Prostate gland (tissue), 2 donors: ENCODE measurements at regions not wholly inside any gene's neighbourhood (a gene's known extent, or its start where the extent isn't known, plus 50 kb on each side); places are given as distances from the start of the nearest gene placed in this dataset.

Source experiments
- DNase-seq: peaks from one replicate; pipeline ENCODE4 v3.0.0-alpha.2; 2019; ENCODE audit warnings: low spot score
- H3K27ac ChIP-seq, 2 donors: fragments of 200-600 bp; sonication (generic); 2 replicates each; pipeline ENCODE4 v1.5.1; 2017 to 2019
- H3K27me3 ChIP-seq: fragments of 200-600 bp; sonication (generic); replicated peaks from 2 replicates; pipeline ENCODE4 v1.5.1; 2019; ENCODE audit not compliant: insufficient read depth
- H3K36me3 ChIP-seq, 2 donors: fragments of 200-600 bp; sonication (generic); 1 replicate in 1 of 2; 2 replicates in 1 of 2; pipeline versions ENCODE4 v1.5.1 to v1.8.1; 2017 to 2019
- H3K4me1 ChIP-seq: fragments of 200-600 bp; sonication (generic); replicated peaks from 2 replicates; pipeline ENCODE4 v1.5.1; 2019
- H3K4me3 ChIP-seq, 2 donors: fragments of 200-600 bp; sonication (generic); 2 replicates each; pipeline ENCODE4 v1.5.1; 2017 to 2019
- H3K9me3 ChIP-seq: fragments of 200-600 bp; sonication (generic); 2 replicates; pipeline ENCODE4 v1.5.1; 2017
- CTCF ChIP-seq, 4 experiments: fragments of 200-600 bp in 2 of 4; fragments of 450-650 bp in 2 of 4; sonication (generic) in 2 of 4; IDR thresholded peaks; 1 replicate in 3 of 4; 2 replicates in 1 of 4; pipeline ENCODE4 v1.5.1; 2016 to 2019; ENCODE audit warnings: antibody characterized with exemption in 4 of 4, mild to moderate bottlenecking in 2 of 4, moderate library complexity in 2 of 4
- POLR2A ChIP-seq: fragments of 450-650 bp; IDR thresholded peaks from one replicate; pipeline ENCODE4 v1.6.1; 2016; ENCODE audit warnings: antibody characterized with exemption, mild to moderate bottlenecking
- POLR2AphosphoS5 ChIP-seq: sonication (generic); formaldehyde crosslinking; IDR thresholded peaks from one replicate; pipeline ENCODE4 v1.6.1; 2017; ENCODE audit warnings: antibody characterized with exemption
- WGBS: methylation state at CpG from one replicate; pipeline ENCODE4 v1.1.5; 2018; 5-methylcytosine and 5-hydroxymethylcytosine counted together
- intact Hi-C: fragments of 100-400 bp; cut with DNase I; formaldehyde crosslinking; loops from one replicate; pipeline ENCODE4 v1.14.2; 2022

- H3K27me3 ChIP-seq: no peaks in the 10 kb centered on the region
- intact Hi-C loops: no loop called here
- 56% methylated on average over 4 of the region's 4 CpGs for WGBS
- no peaks in the 10 kb centered on the region for H3K9me3 ChIP-seq
- no peaks in the 10 kb centered on the region for H3K4me1 ChIP-seq
- TF ChIP-seq CTCF (IDR thresholded peaks at IDR 0.05) (no peak), POLR2AphosphoS5 (no peak), POLR2A (no peak)
- no peak overlapping the region for H3K4me3 ChIP-seq
- H3K36me3 ChIP-seq: no peaks in the 10 kb centered on the region
- no peak for DNase-seq
- no peak overlapping the region for H3K27ac ChIP-seq
Observed at GRCh38 chr11:69974528-69974927, 103.6 kb upstream of the ANO1 start.

DNA sequence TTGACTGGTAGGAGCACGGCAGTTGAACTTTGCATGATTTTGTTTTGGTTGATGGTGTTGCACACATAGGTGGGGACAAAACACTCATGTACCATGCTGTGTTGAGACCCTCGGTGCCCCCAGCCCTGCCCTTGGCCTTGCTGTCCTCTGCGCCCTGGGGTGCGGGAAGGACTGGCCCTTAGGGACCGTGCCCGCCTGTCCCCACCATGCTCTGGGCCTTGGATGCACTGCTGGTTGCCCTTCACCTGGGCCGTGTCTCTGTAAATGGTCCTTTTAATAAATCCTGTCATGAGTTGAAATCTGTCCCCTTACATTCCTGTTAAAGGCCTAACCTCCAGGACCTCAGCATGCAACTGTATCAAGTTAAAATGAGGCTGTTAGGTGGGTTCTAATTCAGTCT is 102.3 kb upstream of the ANO1 start:
- no peaks in the 10 kb centered on the region for H3K9me3 ChIP-seq
- H3K36me3 ChIP-seq: no peaks in the 10 kb centered on the region
- no peak for DNase-seq
- H3K4me1 ChIP-seq: no peaks in the 10 kb centered on the region
- no peak overlapping the region for H3K27ac ChIP-seq
- WGBS: 93% methylated on average over 7 of the region's 7 CpGs
- TF ChIP-seq POLR2A (no peak), POLR2AphosphoS5 (no peak), CTCF (IDR thresholded peaks at IDR 0.05) (no peak)
- no peak overlapping the region for H3K4me3 ChIP-seq
- intact Hi-C loops: no loop called here
- no peaks in the 10 kb centered on the region for H3K27me3 ChIP-seq

GRCh38 chr11:69976794-69977193 is 101.3 kb upstream of the ANO1 start:
- TF ChIP-seq POLR2A (no peak), POLR2AphosphoS5 (no peak), CTCF (IDR thresholded peaks at IDR 0.05) (no peak)
- H3K4me3 ChIP-seq: no peak overlapping the region
- DNase-seq: no peak
- intact Hi-C loops: no loop called here
- H3K4me1 ChIP-seq: no peaks in the 10 kb centered on the region
- H3K36me3 ChIP-seq: no peaks in the 10 kb centered on the region
- no peaks in the 10 kb centered on the region for H3K27me3 ChIP-seq
- no peak overlapping the region for H3K27ac ChIP-seq
- H3K9me3 ChIP-seq: no peaks in the 10 kb centered on the region
- 97% methylated on average over 9 of the region's 10 CpGs for WGBS

DNA sequence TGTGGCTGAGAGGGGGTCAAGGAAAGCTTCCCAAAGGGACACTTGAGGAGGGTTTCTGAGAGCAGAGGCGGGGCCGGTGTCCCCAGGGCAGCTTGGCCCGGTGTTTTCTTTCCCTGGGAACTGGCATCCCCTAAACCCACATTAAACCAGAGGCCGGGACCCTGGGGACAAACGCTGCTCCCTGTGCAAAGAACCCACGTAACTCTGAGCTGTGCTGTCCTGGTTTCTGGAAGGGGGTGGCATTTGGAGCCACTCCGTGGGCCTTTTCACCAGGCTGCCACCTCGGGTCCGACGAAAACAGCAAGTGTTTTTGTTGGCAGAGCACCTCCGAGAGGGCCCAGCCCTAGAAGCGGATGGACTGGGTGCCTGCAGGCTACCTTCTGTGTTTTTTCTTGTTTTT is 100.2 kb upstream of the ANO1 start:
- no peaks in the 10 kb centered on the region for H3K4me1 ChIP-seq
- DNase-seq: no peak
- no peaks in the 10 kb centered on the region for H3K9me3 ChIP-seq
- no peak overlapping the region for H3K4me3 ChIP-seq
- no peaks in the 10 kb centered on the region for H3K36me3 ChIP-seq
- TF ChIP-seq POLR2A: no peak
- TF ChIP-seq CTCF (IDR thresholded peaks at IDR 0.05): no peak
- no peak for TF ChIP-seq POLR2AphosphoS5
- H3K27me3 ChIP-seq: no peaks in the 10 kb centered on the region
- WGBS: 79% methylated on average over 12 of the region's 12 CpGs
- H3K27ac ChIP-seq: no peak overlapping the region
- intact Hi-C loops: no loop called here

- TF ChIP-seq POLR2AphosphoS5 (no peak), POLR2A (no peak), CTCF (IDR thresholded peaks at IDR 0.05) (no peak)
- DNase-seq: no peak
- 50% methylated on average over 10 of the region's 10 CpGs for WGBS
- no peaks in the 10 kb centered on the region for H3K9me3 ChIP-seq
- no peaks in the 10 kb centered on the region for H3K27me3 ChIP-seq
- no peak overlapping the region for H3K27ac ChIP-seq
- no peak overlapping the region for H3K4me3 ChIP-seq
- H3K4me1 ChIP-seq: no peaks in the 10 kb centered on the region
- H3K36me3 ChIP-seq: no peaks in the 10 kb centered on the region
- intact Hi-C loops: no loop called here
Observed at GRCh38 chr11:69978841-69979614, 99.1 kb upstream of the ANO1 start.
